ENCODE measurements at regions not wholly inside any gene's neighbourhood (a gene's known extent, or its start where the extent isn't known, plus 50 kb on each side); places are given as distances from the start of the nearest gene placed in this dataset.

- no peak for TF ChIP-seq KDM1A (IDR thresholded peaks at IDR 0.05; ENCODE audit: borderline replicate concordance, low read length)
These were observed 200.0 kb upstream of the DNAJC19 start (continued) for GRCh38 chr3:181189556-181189955.
